ENCODE measurements at regions not wholly inside any gene's neighbourhood (a gene's known extent, or its start where the extent isn't known, plus 50 kb on each side); places are given as distances from the start of the nearest gene placed in this dataset.
A peak's percentile ranks its signal among the peaks of the same experiment; 100 is the strongest.

DNA sequence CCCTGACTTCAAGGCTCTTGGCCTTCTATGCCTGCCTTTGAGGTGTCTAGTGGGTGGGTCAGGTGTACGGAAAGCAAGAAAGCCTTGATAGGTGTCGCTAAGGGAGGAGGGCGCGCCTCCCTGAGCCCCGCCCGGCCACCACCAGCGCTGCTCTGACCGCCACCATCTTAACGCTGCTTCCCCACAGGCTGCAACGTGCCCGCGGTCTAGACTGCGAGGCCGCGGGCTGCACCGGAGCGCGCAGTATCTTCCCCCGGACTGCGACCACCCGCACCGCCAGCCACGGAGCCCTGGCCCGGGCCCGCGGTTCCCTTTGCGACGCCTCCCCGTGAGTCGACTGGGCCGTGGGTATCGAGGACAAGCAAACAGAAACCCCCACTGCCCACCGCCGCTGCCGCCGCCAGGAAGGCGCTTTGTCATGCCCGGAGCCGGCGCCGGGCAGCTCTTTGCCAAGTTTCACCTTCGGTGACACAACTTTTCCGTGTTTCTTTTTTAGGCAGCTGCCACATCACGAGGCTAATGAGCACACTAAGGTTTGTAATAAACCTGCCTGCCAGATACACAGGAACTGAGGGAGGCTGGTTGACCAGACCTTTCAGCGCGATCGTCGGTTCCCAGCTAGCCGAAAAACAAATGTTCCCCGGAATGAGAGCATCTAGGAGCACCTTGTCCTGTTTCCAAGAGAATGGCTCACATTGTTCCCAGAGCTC lies 335.8 kb upstream of the F9 start (continued):
- TF ChIP-seq CHD1 (IDR thresholded peaks at IDR 0.05; ENCODE audit: low read depth, low read length): no peak
- TF ChIP-seq KDM4A (IDR thresholded peaks at IDR 0.05; ENCODE audit: low read depth, low read length, severe bottlenecking): peak; percentile 24
- peak; percentile 69 for TF ChIP-seq RNF2 (IDR thresholded peaks at IDR 0.05; ENCODE audit: borderline replicate concordance, low read depth, low read length, missing control alignments, poor library complexity, severe bottlenecking)
- TF ChIP-seq, protein P1, sequence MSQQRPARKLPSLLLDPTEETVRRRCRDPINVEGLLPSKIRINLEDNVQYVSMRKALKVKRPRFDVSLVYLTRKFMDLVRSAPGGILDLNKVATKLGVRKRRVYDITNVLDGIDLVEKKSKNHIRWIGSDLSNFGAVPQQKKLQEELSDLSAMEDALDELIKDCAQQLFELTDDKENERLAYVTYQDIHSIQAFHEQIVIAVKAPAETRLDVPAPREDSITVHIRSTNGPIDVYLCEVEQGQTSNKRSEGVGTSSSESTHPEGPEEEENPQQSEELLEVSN (IDR thresholded peaks at IDR 0.05): peak; percentile 38; the same call in 1 of the 2 replicates
- TF ChIP-seq, protein P2, sequence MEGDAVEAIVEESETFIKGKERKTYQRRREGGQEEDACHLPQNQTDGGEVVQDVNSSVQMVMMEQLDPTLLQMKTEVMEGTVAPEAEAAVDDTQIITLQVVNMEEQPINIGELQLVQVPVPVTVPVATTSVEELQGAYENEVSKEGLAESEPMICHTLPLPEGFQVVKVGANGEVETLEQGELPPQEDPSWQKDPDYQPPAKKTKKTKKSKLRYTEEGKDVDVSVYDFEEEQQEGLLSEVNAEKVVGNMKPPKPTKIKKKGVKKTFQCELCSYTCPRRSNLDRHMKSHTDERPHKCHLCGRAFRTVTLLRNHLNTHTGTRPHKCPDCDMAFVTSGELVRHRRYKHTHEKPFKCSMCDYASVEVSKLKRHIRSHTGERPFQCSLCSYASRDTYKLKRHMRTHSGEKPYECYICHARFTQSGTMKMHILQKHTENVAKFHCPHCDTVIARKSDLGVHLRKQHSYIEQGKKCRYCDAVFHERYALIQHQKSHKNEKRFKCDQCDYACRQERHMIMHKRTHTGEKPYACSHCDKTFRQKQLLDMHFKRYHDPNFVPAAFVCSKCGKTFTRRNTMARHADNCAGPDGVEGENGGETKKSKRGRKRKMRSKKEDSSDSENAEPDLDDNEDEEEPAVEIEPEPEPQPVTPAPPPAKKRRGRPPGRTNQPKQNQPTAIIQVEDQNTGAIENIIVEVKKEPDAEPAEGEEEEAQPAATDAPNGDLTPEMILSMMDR (IDR thresholded peaks at IDR 0.05; ENCODE audit: control extremely low read depth in 1 of 3, insufficient read depth in 1 of 3, low read depth in 1 of 3, low read length in 3 of 3): no peak
